ENCODE measurements at regions not wholly inside any gene's neighbourhood (a gene's known extent, or its start where the extent isn't known, plus 50 kb on each side); places are given as distances from the start of the nearest gene placed in this dataset.

DNA sequence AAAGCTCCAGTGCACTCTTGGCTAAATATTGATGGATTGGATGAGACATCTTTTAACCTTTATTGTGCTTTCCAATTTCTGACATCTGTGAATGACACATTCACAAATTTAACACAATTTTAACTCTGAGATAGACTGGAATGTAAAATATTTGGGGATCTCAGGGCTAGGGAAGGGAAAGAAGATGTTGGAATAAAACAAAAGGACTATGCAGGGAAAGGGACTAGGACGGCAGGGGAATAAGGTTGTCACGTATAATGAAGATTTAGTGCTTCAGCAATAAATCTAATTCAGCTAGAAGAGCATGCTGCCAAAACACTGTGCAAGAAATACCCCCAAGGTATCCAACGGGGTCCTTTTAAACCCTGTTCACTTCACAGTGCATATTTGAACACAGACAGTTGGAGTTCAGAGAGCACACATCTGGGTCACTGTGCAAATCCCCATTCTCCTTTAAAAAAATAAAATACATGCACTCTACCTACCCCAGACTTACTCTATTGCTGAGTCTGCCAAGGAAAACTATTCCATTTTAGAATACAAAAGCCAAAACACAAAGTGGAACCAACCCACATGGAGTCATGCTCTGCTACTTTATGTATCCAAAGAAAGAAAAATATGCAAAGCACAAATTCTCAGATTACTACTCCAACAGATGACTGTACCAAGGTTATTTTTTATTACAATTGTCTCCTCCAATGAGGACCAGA, 151.0 kb upstream of the RSPO3 start:
- TF ChIP-seq, protein P1, sequence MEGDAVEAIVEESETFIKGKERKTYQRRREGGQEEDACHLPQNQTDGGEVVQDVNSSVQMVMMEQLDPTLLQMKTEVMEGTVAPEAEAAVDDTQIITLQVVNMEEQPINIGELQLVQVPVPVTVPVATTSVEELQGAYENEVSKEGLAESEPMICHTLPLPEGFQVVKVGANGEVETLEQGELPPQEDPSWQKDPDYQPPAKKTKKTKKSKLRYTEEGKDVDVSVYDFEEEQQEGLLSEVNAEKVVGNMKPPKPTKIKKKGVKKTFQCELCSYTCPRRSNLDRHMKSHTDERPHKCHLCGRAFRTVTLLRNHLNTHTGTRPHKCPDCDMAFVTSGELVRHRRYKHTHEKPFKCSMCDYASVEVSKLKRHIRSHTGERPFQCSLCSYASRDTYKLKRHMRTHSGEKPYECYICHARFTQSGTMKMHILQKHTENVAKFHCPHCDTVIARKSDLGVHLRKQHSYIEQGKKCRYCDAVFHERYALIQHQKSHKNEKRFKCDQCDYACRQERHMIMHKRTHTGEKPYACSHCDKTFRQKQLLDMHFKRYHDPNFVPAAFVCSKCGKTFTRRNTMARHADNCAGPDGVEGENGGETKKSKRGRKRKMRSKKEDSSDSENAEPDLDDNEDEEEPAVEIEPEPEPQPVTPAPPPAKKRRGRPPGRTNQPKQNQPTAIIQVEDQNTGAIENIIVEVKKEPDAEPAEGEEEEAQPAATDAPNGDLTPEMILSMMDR (IDR thresholded peaks at IDR 0.05; ENCODE audit: low read depth, low read length, poor library complexity, severe bottlenecking), result no peak
- TF ChIP-seq EZH2phosphoT487 (IDR thresholded peaks at IDR 0.05; ENCODE audit: borderline replicate concordance, low read length), result no peak
